HG03439 (cell line): ENCODE measurements at regions not wholly inside any gene's neighbourhood (a gene's known extent, or its start where the extent isn't known, plus 50 kb on each side); places are given as distances from the start of the nearest gene placed in this dataset.

ENCODE experiments used
- ATAC-seq: cut with Tn5 transposase; IDR thresholded peaks from one replicate; pipeline ENCODE4 v1.9.1; 2021; ENCODE audit warnings: mild to moderate bottlenecking, moderate library complexity; ENCODE audit not compliant: unreplicated experiment

- no peak for ATAC-seq
Measured at GRCh38 chr2:76330865-76331264, 620.1 kb upstream of the GCFC2 start.

- no peak for ATAC-seq
Measured at GRCh38 chr2:76326636-76327035, 615.9 kb upstream of the GCFC2 start.

GRCh38 chr2:76323381-76323780 lies 612.7 kb upstream of the GCFC2 start:
- ATAC-seq: no peak

- no peak for ATAC-seq
Measured at GRCh38 chr2:76320716-76321115, 610.0 kb upstream of the GCFC2 start.

GRCh38 chr2:76318848-76319360 lies 608.2 kb upstream of the GCFC2 start:
- no peak for ATAC-seq

- no peak for ATAC-seq
Measured at GRCh38 chr2:76316691-76317090, 606.0 kb upstream of the GCFC2 start.

GRCh38 chr2:76314271-76315020 lies 603.7 kb upstream of the GCFC2 start:
- ATAC-seq: no peak

GRCh38 chr2:76312236-76312635 lies 601.5 kb upstream of the GCFC2 start:
- no peak for ATAC-seq

GRCh38 chr2:76311728-76312127 lies 601.0 kb upstream of the GCFC2 start:
- ATAC-seq: no peak

- ATAC-seq: no peak
Measured at GRCh38 chr2:76310894-76311633, 600.3 kb upstream of the GCFC2 start.

GRCh38 chr2:76307495-76307894 lies 596.8 kb upstream of the GCFC2 start:
- ATAC-seq: no peak

GRCh38 chr2:76298041-76298440 lies 587.3 kb upstream of the GCFC2 start:
- no peak for ATAC-seq

- no peak for ATAC-seq
Measured at GRCh38 chr2:76296438-76296837, 585.7 kb upstream of the GCFC2 start.

- no peak for ATAC-seq
Measured at GRCh38 chr2:76295762-76296161, 585.0 kb upstream of the GCFC2 start.

- no peak for ATAC-seq
Measured at GRCh38 chr2:76288598-76288997, 577.9 kb upstream of the GCFC2 start.

GRCh38 chr2:76288146-76288545 lies 577.4 kb upstream of the GCFC2 start:
- ATAC-seq: no peak

- no peak for ATAC-seq
Measured at GRCh38 chr2:76283350-76283749, 572.6 kb upstream of the GCFC2 start.

- no peak for ATAC-seq
Measured at GRCh38 chr2:76281156-76281841, 570.6 kb upstream of the GCFC2 start.

- ATAC-seq: no peak
Measured at GRCh38 chr2:76280686-76281085, 570.0 kb upstream of the GCFC2 start.

GRCh38 chr2:76279142-76279541 lies 568.4 kb upstream of the GCFC2 start:
- ATAC-seq: no peak

GRCh38 chr2:76275788-76276187 lies 565.1 kb upstream of the GCFC2 start:
- ATAC-seq: no peak

- no peak for ATAC-seq
Measured at GRCh38 chr2:76274676-76275075, 564.0 kb upstream of the GCFC2 start.
